Adrenal gland (tissue), 9 donors: ENCODE measurements at regions not wholly inside any gene's neighbourhood (a gene's known extent, or its start where the extent isn't known, plus 50 kb on each side); places are given as distances from the start of the nearest gene placed in this dataset.
"Not testable (repeated sequence)": the region's sequence is repeated elsewhere in the genome, so short reads cannot be mapped to it uniquely, and the experiment has no call there.

Experiments
- DNase-seq, 7 donors: peaks; one replicate each; pipeline ENCODE4 v3.0.0-alpha.2; 2019 to 2020
- H3K27ac ChIP-seq, 5 donors: fragments of 200-600 bp; sonication (generic) in 4 of 5; 1 replicate in 3 of 5; 2 replicates in 2 of 5; pipeline versions ENCODE4 v1.5.1 to v1.8.0; 2016 to 2020; ENCODE audit warnings: mild to moderate bottlenecking in 1 of 5
- H3K27me3 ChIP-seq: fragments of 200-600 bp; 2 replicates; pipeline ENCODE4 v1.8.0; 2021
- H3K36me3 ChIP-seq, 2 donors: fragments of 200-600 bp; replicated peaks in 1 of 2; 1 replicate in 1 of 2; 2 replicates in 1 of 2; pipeline versions ENCODE4 v1.5.1 to v1.8.0; 2018 to 2022
- H3K4me1 ChIP-seq, 2 donors: fragments of 200-600 bp; replicated peaks in 1 of 2; 1 replicate in 1 of 2; 2 replicates in 1 of 2; pipeline versions ENCODE4 v1.5.1 to v1.8.0; 2018 to 2021
- H3K4me3 ChIP-seq, 4 donors: fragments of 200-600 bp; sonication (generic) in 3 of 4; one replicate each; pipeline ENCODE4 v1.5.1; 2016 to 2018
- H3K9me3 ChIP-seq, 3 donors: fragments of 200-600 bp; sonication (generic) in 1 of 3; replicated peaks in 1 of 3; 1 replicate in 2 of 3; 2 replicates in 1 of 3; pipeline versions ENCODE4 v1.5.1 to v1.8.0; 2016 to 2021
- CTCF ChIP-seq, 6 experiments: fragments of 450-650 bp in 4 of 6; fragments of 200-600 bp in 2 of 6; sonication (generic) in 1 of 6; IDR thresholded peaks; 1 replicate in 5 of 6; 2 replicates in 1 of 6; pipeline versions ENCODE4 v1.5.1 to v1.8.0; 2016 to 2021; ENCODE audit warnings: antibody characterized with exemption in 6 of 6, mild to moderate bottlenecking in 2 of 6, moderate library complexity in 1 of 6
- WGBS, 4 donors: extraction: QIAGEN DNeasy Blood & Tissue Kit in 2 of 4; methylation state at CpG; one replicate each; pipeline versions ENCODE4 v1.1.5 to v1.1.7; 2013 to 2017; 5-methylcytosine and 5-hydroxymethylcytosine counted together
- intact Hi-C, 2 donors: fragments of 100-400 bp; cut with DNase I; formaldehyde crosslinking; loops; one replicate each; pipeline versions ENCODE4 v1.14.1 to v1.15.0; 2022 to 2023
- donor health status: healthy with polysubstance abuse.
- donor health status: Bipolar disorder and iron deficiency.
- donor health status: DM: yes; HTN: yes; CAD: no.
- donor health status: DM: no; HTN: no; CAD: no.
- donor health status: DM: no; HTN: no; CAD: no.

GRCh38 chr1:144516172-144516571 is 54.7 kb upstream of the NBPF15 start:
- DNase-seq, H3K4me1 ChIP-seq, intact Hi-C loops, H3K36me3 ChIP-seq, H3K27ac ChIP-seq, H3K27me3 ChIP-seq, H3K4me3 ChIP-seq, H3K9me3 ChIP-seq: not testable (repeated sequence)
- 67 to 100% (median 73%) methylated on average over 1 to 3 of the region's 3 CpGs for WGBS, 4 donors

GRCh38 chr1:144516906-144517305 is 55.4 kb upstream of the NBPF15 start:
- H3K4me3 ChIP-seq, H3K27ac ChIP-seq, H3K27me3 ChIP-seq, H3K9me3 ChIP-seq, H3K4me1 ChIP-seq, intact Hi-C loops, H3K36me3 ChIP-seq, DNase-seq: not testable (repeated sequence)
- 68 to 83% (median 76%) methylated on average over 2 of the region's 2 CpGs for WGBS, 4 donors

GRCh38 chr1:144518439-144518838 is 57.0 kb upstream of the NBPF15 start:
- intact Hi-C loops, H3K4me3 ChIP-seq, H3K4me1 ChIP-seq, H3K27ac ChIP-seq, H3K27me3 ChIP-seq, H3K9me3 ChIP-seq, DNase-seq, H3K36me3 ChIP-seq: not testable (repeated sequence)
- 80 to 83% methylated on average over 8 of the region's 9 CpGs; no CpG with 5 or more reads in 2 of the 4 donors for WGBS, 4 donors

- H3K36me3 ChIP-seq, H3K27me3 ChIP-seq, DNase-seq, H3K4me3 ChIP-seq, H3K4me1 ChIP-seq, intact Hi-C loops, H3K9me3 ChIP-seq, H3K27ac ChIP-seq: not testable (repeated sequence)
- WGBS, 4 donors: 34 to 73% (median 58%) methylated on average over 5 to 10 of the region's 12 CpGs
These were observed 58.2 kb upstream of the NBPF15 start for GRCh38 chr1:144519528-144520189.

- H3K4me1 ChIP-seq, intact Hi-C loops, H3K4me3 ChIP-seq, H3K36me3 ChIP-seq, H3K9me3 ChIP-seq, H3K27me3 ChIP-seq, H3K27ac ChIP-seq: not testable (repeated sequence)
- 4 to 11% (median 5%) methylated on average over 17 to 32 of the region's 33 CpGs for WGBS, 4 donors
- DNase-seq: peak in 2 of 7 donors; percentile 13 to 55
These were observed 62.4 kb upstream of the NBPF15 start for GRCh38 chr1:144523661-144524407.

GRCh38 chr1:144532156-144532607 is 60.5 kb upstream of the PPIAL4F start:
- WGBS, 4 donors: 29 to 58% (median 32%) methylated on average over 5 to 9 of the region's 9 CpGs
- H3K36me3 ChIP-seq, H3K27ac ChIP-seq, H3K9me3 ChIP-seq, intact Hi-C loops, H3K27me3 ChIP-seq, H3K4me3 ChIP-seq, DNase-seq, H3K4me1 ChIP-seq: not testable (repeated sequence)
- peak in 5 of 6 experiments; percentile 12 to 43 (median 23) for TF ChIP-seq CTCF (IDR thresholded peaks at IDR 0.05)

- WGBS, 4 donors: 38 to 57% (median 49%) methylated on average over 3 of the region's 3 CpGs
- H3K4me1 ChIP-seq, H3K27ac ChIP-seq, DNase-seq, H3K4me3 ChIP-seq, intact Hi-C loops, H3K36me3 ChIP-seq, H3K27me3 ChIP-seq, H3K9me3 ChIP-seq: not testable (repeated sequence)
These were observed 59.2 kb upstream of the PPIAL4F start for GRCh38 chr1:144533480-144533879.

GRCh38 chr1:144534286-144534685 is 58.4 kb upstream of the PPIAL4F start:
- H3K9me3 ChIP-seq, H3K27me3 ChIP-seq, H3K27ac ChIP-seq, H3K36me3 ChIP-seq, H3K4me1 ChIP-seq, intact Hi-C loops, H3K4me3 ChIP-seq, DNase-seq: not testable (repeated sequence)
- WGBS, 4 donors: 33 to 80% (median 50%) methylated on average over 1 of the region's 1 CpG

- H3K4me1 ChIP-seq, intact Hi-C loops, DNase-seq, H3K9me3 ChIP-seq, H3K27ac ChIP-seq, H3K4me3 ChIP-seq, H3K27me3 ChIP-seq, H3K36me3 ChIP-seq: not testable (repeated sequence)
- WGBS, 4 donors: 92 to 100% (median 95%) methylated on average over 1 of the region's 1 CpG
These were observed 56.0 kb upstream of the PPIAL4F start for GRCh38 chr1:144536677-144537076.

- H3K27me3 ChIP-seq, H3K9me3 ChIP-seq, H3K4me1 ChIP-seq, intact Hi-C loops, H3K36me3 ChIP-seq, DNase-seq, H3K27ac ChIP-seq, H3K4me3 ChIP-seq: not testable (repeated sequence)
- WGBS, 4 donors: 82 to 93% (median 89%) methylated on average over 4 of the region's 5 CpGs
These were observed 55.5 kb upstream of the PPIAL4F start for GRCh38 chr1:144537234-144537633.
